ENCODE measurements at regions not wholly inside any gene's neighbourhood (a gene's known extent, or its start where the extent isn't known, plus 50 kb on each side); places are given as distances from the start of the nearest gene placed in this dataset.

GRCh38 chr4:56215141-56215783 lies 172.0 kb downstream of the AASDH start:
- TF ChIP-seq CTCF (IDR thresholded peaks at IDR 0.05) (no peak), EP300 (IDR thresholded peaks at IDR 0.05) (no peak)
